ENCODE measurements at regions not wholly inside any gene's neighbourhood (a gene's known extent, or its start where the extent isn't known, plus 50 kb on each side); places are given as distances from the start of the nearest gene placed in this dataset.

- H3K9me3 Mint-ChIP-seq (ENCODE audit: low read depth), result no peaks in the 10 kb centered on the region
- H3K27ac Mint-ChIP-seq, result no peak overlapping the region
- no peaks in the 10 kb centered on the region for H3K36me3 Mint-ChIP-seq
- no peaks in the 10 kb centered on the region for H3K4me1 Mint-ChIP-seq (ENCODE audit: low read depth)
- no peak overlapping the region for H3K4me3 Mint-ChIP-seq
- peaks cover 3% of the 10 kb centered on the region for H3K27me3 Mint-ChIP-seq
Measured at GRCh38 chr10:121416071-121416470, 182.2 kb downstream of the FGFR2 start.

- Mint-ChIP-seq H3K36me3 (no peaks in the 10 kb centered on the region), H3K27me3 (no peaks in the 10 kb centered on the region), H3K9me3 (ENCODE audit: low read depth) (no peaks in the 10 kb centered on the region), H3K27ac (no peak overlapping the region), H3K4me3 (no peak overlapping the region), H3K4me1 (ENCODE audit: low read depth) (no peaks in the 10 kb centered on the region)
Measured at GRCh38 chr10:121417298-121417697, 180.9 kb downstream of the FGFR2 start.

- Mint-ChIP-seq H3K4me1 (ENCODE audit: low read depth) (no peaks in the 10 kb centered on the region), H3K27ac (no peak overlapping the region), H3K27me3 (no peaks in the 10 kb centered on the region), H3K9me3 (ENCODE audit: low read depth) (no peaks in the 10 kb centered on the region), H3K36me3 (no peaks in the 10 kb centered on the region), H3K4me3 (no peak overlapping the region)
Measured at GRCh38 chr10:121418126-121418777, 180.0 kb downstream of the FGFR2 start.

GRCh38 chr10:121420006-121420405 lies 178.2 kb downstream of the FGFR2 start:
- H3K27me3 Mint-ChIP-seq, result no peaks in the 10 kb centered on the region
- no peaks in the 10 kb centered on the region for H3K9me3 Mint-ChIP-seq (ENCODE audit: low read depth)
- no peak overlapping the region for H3K27ac Mint-ChIP-seq
- no peaks in the 10 kb centered on the region for H3K4me1 Mint-ChIP-seq (ENCODE audit: low read depth)
- no peak overlapping the region for H3K4me3 Mint-ChIP-seq
- no peaks in the 10 kb centered on the region for H3K36me3 Mint-ChIP-seq

- H3K9me3 Mint-ChIP-seq (ENCODE audit: low read depth), result no peaks in the 10 kb centered on the region
- H3K4me1 Mint-ChIP-seq (ENCODE audit: low read depth), result no peaks in the 10 kb centered on the region
- no peak overlapping the region for H3K4me3 Mint-ChIP-seq
- no peaks in the 10 kb centered on the region for H3K36me3 Mint-ChIP-seq
- H3K27me3 Mint-ChIP-seq, result no peaks in the 10 kb centered on the region
- H3K27ac Mint-ChIP-seq, result no peak overlapping the region
Measured at GRCh38 chr10:121422096-121422495, 176.1 kb downstream of the FGFR2 start.

GRCh38 chr10:121425623-121426022 lies 172.6 kb downstream of the FGFR2 start:
- no peaks in the 10 kb centered on the region for H3K27me3 Mint-ChIP-seq
- no peaks in the 10 kb centered on the region for H3K9me3 Mint-ChIP-seq (ENCODE audit: low read depth)
- H3K27ac Mint-ChIP-seq, result no peak overlapping the region
- no peak overlapping the region for H3K4me3 Mint-ChIP-seq
- no peaks in the 10 kb centered on the region for H3K4me1 Mint-ChIP-seq (ENCODE audit: low read depth)
- no peaks in the 10 kb centered on the region for H3K36me3 Mint-ChIP-seq

GRCh38 chr10:121426307-121426706 lies 171.9 kb downstream of the FGFR2 start:
- Mint-ChIP-seq H3K27ac (no peak overlapping the region), H3K36me3 (no peaks in the 10 kb centered on the region), H3K27me3 (no peaks in the 10 kb centered on the region)

More at GRCh38 chr10:121426307-121426706, 171.9 kb downstream of the FGFR2 start:
- Mint-ChIP-seq H3K4me3 (no peak overlapping the region), H3K4me1 (ENCODE audit: low read depth) (no peaks in the 10 kb centered on the region), H3K9me3 (ENCODE audit: low read depth) (no peaks in the 10 kb centered on the region)
